GM19452 (cell line): ENCODE measurements at regions not wholly inside any gene's neighbourhood (a gene's known extent, or its start where the extent isn't known, plus 50 kb on each side); places are given as distances from the start of the nearest gene placed in this dataset.

ENCODE experiments used
- ATAC-seq: cut with Tn5 transposase; IDR thresholded peaks from one replicate; pipeline ENCODE4 v1.9.1; 2021; ENCODE audit not compliant: unreplicated experiment

- ATAC-seq, result no peak
These were observed 65.6 kb upstream of the TMEM72 start for GRCh38 chr10:44845361-44846175.

GRCh38 chr10:44847110-44847509, 64.0 kb upstream of the TMEM72 start:
- ATAC-seq, result no peak

DNA sequence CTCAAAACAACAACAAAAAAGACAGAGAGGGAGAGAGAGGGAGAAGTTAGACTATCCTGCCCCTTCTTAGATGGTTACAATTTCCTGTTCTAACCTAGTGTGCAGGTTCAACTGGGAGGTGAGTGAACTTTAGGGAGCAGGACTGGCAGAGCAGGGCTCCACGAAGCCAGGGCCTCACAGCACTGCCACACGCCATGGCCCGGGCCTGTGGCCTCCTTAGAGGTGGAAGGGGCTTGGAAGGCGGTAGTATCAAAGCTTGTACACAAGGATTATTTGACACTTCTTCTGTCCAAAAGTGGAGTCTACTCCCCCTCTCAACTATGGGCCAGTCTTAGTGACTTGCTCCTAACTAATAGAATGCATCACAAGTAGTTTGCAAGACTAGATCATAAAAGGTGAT, 62.9 kb upstream of the TMEM72 start:
- no peak for ATAC-seq

DNA sequence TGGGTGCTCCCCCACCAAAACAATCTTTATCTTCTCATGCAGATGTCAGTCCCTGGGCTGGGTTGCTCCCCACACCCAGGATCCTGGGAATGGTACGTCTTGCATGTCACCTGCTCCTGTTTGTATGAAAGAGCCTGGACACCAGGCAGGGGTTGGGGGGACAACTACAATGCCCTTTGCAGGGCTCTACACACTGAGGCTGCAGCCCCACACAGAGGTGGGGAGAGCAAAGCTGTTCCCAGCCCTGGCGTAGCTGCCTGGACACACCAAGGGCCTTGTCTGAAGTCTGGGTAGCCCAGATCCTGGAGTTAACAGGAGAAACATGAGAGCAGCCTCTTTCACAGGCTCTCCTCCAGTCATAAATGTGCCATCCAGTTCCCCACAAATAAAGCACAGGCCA, 61.2 kb upstream of the TMEM72 start:
- ATAC-seq, result no peak

DNA sequence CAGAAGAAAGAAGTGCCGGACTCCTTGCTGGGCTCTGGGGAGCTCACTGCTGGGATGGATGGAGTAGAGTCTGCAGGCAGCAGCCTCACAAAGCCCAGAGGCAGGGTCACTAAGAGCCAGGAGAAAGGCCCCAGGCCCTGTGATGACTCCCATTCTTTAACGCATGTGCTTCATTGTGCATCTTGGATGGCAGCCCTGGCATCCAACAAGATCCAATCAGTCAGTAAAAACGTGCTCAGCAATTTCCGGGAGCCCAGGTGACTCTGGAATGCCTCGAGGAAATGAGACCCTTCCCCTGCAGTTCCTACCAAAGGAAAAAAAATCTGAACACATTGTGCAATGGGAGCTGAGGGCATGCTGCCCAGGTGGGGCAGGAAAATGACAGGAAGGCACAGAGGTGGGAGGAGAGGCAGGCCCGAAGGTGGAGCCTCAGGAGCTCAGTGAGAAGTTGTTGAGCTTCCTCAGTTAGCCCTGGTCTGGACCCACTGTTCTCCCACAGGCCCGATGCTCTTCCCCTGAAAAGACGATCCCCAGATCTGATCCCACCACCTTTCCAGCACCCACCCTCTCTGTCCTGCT, 60.7 kb upstream of the TMEM72 start:
- no peak for ATAC-seq

DNA sequence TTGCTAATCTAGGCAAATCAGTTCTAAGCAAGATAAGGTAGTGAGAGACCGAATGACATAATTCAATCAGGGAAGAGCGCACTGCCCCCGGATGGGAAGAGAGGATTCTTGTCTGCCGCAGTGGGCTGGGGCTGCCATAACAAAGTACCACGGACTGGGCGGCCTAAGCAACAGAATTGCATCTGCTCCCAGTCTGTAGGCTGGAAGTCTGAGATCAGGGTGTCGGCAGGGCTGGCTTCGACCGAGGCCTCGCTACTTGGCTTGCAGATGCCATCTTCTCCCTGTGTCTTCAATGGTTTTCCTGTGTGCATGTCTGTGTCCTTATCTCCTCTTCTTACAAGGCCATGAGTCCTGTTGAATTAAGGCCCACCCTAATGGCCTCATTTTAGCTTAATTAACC, 59.7 kb upstream of the TMEM72 start:
- no peak for ATAC-seq

DNA sequence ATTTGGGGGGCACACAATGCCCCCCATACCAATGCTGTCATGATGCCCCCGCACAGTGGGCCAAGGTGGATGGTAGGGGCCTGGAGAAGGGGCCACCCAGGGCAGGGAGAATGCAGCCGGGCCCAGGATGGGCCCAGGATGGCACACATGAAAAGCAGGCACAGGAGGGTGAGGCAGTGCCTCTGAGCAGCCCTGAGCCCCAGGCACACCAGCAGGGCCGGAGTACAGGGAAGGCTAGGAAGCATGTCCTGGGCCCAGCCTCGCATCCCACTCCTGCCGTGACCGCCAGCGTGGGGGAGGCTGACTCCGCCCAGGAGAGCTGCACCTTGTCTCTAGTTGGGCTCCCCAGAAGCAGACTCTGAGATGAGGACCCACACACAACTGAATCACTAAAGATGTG, 59.3 kb upstream of the TMEM72 start:
- no peak for ATAC-seq

GRCh38 chr10:44853148-44853734, 57.9 kb upstream of the TMEM72 start:
- ATAC-seq, result no peak

DNA sequence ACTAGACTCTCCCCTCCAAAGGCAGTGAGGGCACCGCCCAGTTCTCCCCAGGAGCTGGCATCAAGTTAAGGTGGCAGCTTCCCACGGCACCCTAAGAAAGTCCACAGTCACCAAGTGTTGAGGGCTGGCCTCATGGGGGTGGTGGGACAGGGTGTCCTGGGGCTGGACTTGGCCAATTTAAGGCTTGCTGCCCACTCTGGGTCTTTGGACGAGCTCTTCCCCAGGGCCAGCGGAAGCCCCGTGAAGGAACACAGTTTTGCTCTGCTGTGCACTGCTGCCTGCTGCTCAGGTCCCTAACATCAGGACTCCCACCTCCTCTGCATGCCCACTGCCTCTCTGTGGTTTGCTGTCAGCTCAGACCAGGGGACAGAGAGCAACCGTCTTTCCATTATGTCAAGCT, 57.3 kb upstream of the TMEM72 start:
- no peak for ATAC-seq

GRCh38 chr10:44854693-44855350, 56.3 kb upstream of the TMEM72 start:
- ATAC-seq, result no peak

DNA sequence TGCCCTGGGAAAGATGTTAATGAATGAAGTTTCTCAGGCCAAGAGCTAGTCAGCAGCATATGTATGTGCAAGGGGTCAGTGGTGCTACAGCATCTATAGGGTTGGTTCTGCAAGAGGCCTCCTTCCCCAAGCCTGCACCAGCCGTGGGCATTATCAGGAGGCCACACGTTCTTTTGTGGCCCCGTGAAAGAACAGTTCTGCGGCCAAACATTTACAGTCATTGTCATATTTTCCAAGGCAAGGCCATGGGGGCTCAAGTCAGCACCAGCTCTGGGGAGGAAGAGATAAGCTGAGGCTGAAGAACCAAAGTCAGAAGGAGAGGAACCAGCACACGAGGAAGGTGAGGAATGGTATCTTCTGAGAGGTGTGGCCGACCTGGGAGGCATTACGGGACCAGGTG, 54.4 kb upstream of the TMEM72 start:
- no peak for ATAC-seq

DNA sequence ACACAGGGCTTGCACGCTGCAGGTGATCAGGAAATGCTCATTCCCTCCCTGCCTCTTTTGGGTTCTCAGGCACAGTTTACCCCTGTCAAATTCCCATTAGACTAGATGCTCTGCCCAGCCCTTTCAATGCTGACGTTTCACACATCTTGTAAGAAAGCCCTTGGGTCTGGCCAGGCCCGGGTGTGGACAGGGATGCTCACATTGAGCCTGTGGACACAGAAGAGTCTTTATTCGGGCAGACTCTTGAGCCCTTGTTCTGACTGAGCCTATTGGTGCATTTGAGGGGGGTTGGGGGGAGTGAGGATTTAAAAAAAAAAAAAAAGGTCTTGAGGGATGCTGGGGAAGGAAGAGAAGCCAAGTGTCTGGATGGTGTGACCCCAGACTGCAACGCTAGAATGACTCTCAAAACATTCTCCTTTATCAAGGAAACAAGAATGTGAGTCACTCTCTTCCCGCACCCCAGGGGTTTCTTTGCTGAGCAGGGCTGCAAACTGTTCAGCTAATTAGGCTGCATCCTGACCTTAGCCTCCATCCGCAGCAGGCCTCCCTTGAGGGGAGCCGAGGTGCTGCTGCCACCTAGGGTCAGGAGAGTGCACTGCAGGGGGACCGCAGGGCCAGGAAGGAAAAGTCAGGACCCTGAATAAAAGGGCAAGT, 53.6 kb upstream of the TMEM72 start:
- peak; percentile 81 for ATAC-seq

GRCh38 chr10:44858017-44858371, 53.1 kb upstream of the TMEM72 start:
- ATAC-seq, result no peak

GRCh38 chr10:44858988-44859387, 52.1 kb upstream of the TMEM72 start:
- no peak for ATAC-seq

- no peak for ATAC-seq
These were observed 51.4 kb upstream of the TMEM72 start for GRCh38 chr10:44859546-44860285.

- ATAC-seq, result no peak
These were observed 50.1 kb upstream of the TMEM72 start for GRCh38 chr10:44860811-44861736.
